Activated CD8-positive, alpha-beta T cell treated with anti-CD3 and anti-CD28 coated beads, Interleukin-2, amount 10 ng/mL, durations not matched to agents 7 days and 5 days (primary cell): ENCODE measurements at regions not wholly inside any gene's neighbourhood (a gene's known extent, or its start where the extent isn't known, plus 50 kb on each side); places are given as distances from the start of the nearest gene placed in this dataset.
"Not testable (repeated sequence)": the region's sequence is repeated elsewhere in the genome, so short reads cannot be mapped to it uniquely, and the experiment has no call there.

Experiments used
- ATAC-seq: fragments of 150-1000 bp; cut with Tn5 transposase; one replicate; pipeline ENCODE4 v1.10.0; 2021; ENCODE audit warnings: moderate library complexity
- CTCF ChIA-PET: fragments of 350-600 bp; sonication (Branson Sonifier 250); formaldehyde crosslinking; loops from one replicate; lab custom pipeline; 2021; ENCODE audit warnings: antibody characterized with exemption; lab: Charles Lee
- POLR2A ChIA-PET: fragments of 350-600 bp; sonication (Branson Sonifier 250); formaldehyde crosslinking; loops from one replicate; lab custom pipeline; 2021; ENCODE audit warnings: antibody characterized with exemption; lab: Charles Lee
- DNase-seq: peaks from one replicate; pipeline ENCODE4 v3.0.0-alpha.2; 2020
- H3K27ac Mint-ChIP-seq: one replicate; pipeline ENCODE4 v1.8.0; 2021; ENCODE audit warnings: mild to moderate bottlenecking, mixed read lengths
- H3K27me3 Mint-ChIP-seq: one replicate; pipeline ENCODE4 v1.8.0; 2021; ENCODE audit warnings: low read depth, mixed read lengths
- H3K36me3 Mint-ChIP-seq: one replicate; pipeline ENCODE4 v1.8.0; 2021; ENCODE audit warnings: low read depth, mixed read lengths
- H3K4me1 Mint-ChIP-seq: one replicate; pipeline ENCODE4 v1.8.0; 2021; ENCODE audit warnings: low read depth, mixed read lengths
- H3K4me3 Mint-ChIP-seq: one replicate; pipeline ENCODE4 v1.8.0; 2021; ENCODE audit warnings: mild to moderate bottlenecking, mixed read lengths
- H3K9me3 Mint-ChIP-seq: one replicate; pipeline ENCODE4 v1.8.0; 2022; ENCODE audit warnings: mixed read lengths; ENCODE audit not compliant: insufficient read depth

GRCh38 chr2:8613207-8613999 lies 68.5 kb upstream of the ID2 start:
- H3K27me3 Mint-ChIP-seq, DNase-seq, H3K36me3 Mint-ChIP-seq, ATAC-seq, H3K4me3 Mint-ChIP-seq, H3K27ac Mint-ChIP-seq, CTCF ChIA-PET: not testable (repeated sequence)
- Mint-ChIP-seq H3K9me3 (peaks cover 11% of the 10 kb centered on the region), H3K4me1 (peaks cover 29% of the 10 kb centered on the region)
- POLR2A ChIA-PET, result interaction anchor here (0.7 kb wide), 1 partner anchor 98 kb away, joined by 3 read pairs; no protein-coding TSS in a partner anchor

GRCh38 chr2:8614646-8615045 lies 67.2 kb upstream of the ID2 start:
- POLR2A ChIA-PET, result no interaction called here
- Mint-ChIP-seq H3K27ac (no peak overlapping the region), H3K4me3 (no peak overlapping the region), H3K4me1 (peaks cover 18% of the 10 kb centered on the region), H3K36me3 (peaks cover 4% of the 10 kb centered on the region), H3K27me3 (peaks cover 11% of the 10 kb centered on the region), H3K9me3 (peaks cover 11% of the 10 kb centered on the region)
- ATAC-seq (no peak), DNase-seq (no peak)
- CTCF ChIA-PET, result no interaction called here

- H3K27me3 Mint-ChIP-seq, result peaks cover 13% of the 10 kb centered on the region
- peaks cover 2% of the 10 kb centered on the region for H3K36me3 Mint-ChIP-seq
- CTCF ChIA-PET, result no interaction called here
- H3K27ac Mint-ChIP-seq, result no peak overlapping the region
- ATAC-seq (no peak), DNase-seq (no peak)
- H3K9me3 Mint-ChIP-seq, result peaks cover 6% of the 10 kb centered on the region
- POLR2A ChIA-PET, result no interaction called here
- no peak overlapping the region for H3K4me3 Mint-ChIP-seq
- H3K4me1 Mint-ChIP-seq, result peaks cover 17% of the 10 kb centered on the region
These were observed 66.6 kb upstream of the ID2 start for GRCh38 chr2:8615252-8615575.

- POLR2A ChIA-PET, result no interaction called here
- H3K27ac Mint-ChIP-seq, result no peak overlapping the region
- H3K9me3 Mint-ChIP-seq, result peaks cover 3% of the 10 kb centered on the region
- CTCF ChIA-PET, result no interaction called here
- H3K27me3 Mint-ChIP-seq, result peaks cover 18% of the 10 kb centered on the region
- peaks cover 17% of the 10 kb centered on the region for H3K4me1 Mint-ChIP-seq
- no peak overlapping the region for H3K4me3 Mint-ChIP-seq
- H3K36me3 Mint-ChIP-seq, result peaks cover under 1% of the 10 kb centered on the region
- ATAC-seq (no peak), DNase-seq (no peak)
These were observed 66.1 kb upstream of the ID2 start for GRCh38 chr2:8615576-8616281.

GRCh38 chr2:8617048-8617447 lies 64.8 kb upstream of the ID2 start:
- no peak for ATAC-seq
- H3K27me3 Mint-ChIP-seq, result peaks cover 23% of the 10 kb centered on the region
- H3K36me3 Mint-ChIP-seq, result no peaks in the 10 kb centered on the region
- no peak for DNase-seq
- CTCF ChIA-PET, result no interaction called here
- no peaks in the 10 kb centered on the region for H3K9me3 Mint-ChIP-seq
- H3K27ac Mint-ChIP-seq, result no peak overlapping the region
- POLR2A ChIA-PET, result no interaction called here
- H3K4me3 Mint-ChIP-seq, result no peak overlapping the region
- peaks cover 9% of the 10 kb centered on the region for H3K4me1 Mint-ChIP-seq

DNA sequence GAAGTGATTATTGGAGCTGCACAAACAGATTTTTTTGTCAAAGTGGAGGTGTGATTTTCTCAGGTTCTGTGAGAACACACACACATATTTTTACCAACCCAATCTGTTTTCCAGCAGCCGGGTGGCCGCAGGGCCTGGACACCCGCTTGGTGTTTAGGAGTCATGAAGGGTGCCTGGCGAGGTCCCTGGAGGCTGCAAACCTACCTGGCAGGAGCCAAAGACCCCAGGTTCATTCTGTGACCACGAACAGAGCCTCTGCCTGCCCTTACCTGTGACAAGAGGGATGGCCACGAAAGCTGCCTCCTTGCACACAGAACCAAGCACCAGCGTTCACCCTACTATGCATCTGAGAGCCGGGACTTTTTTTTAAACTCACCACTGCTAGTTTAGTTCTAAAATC lies 64.3 kb upstream of the ID2 start:
- no peaks in the 10 kb centered on the region for H3K9me3 Mint-ChIP-seq
- no peak for ATAC-seq
- H3K4me3 Mint-ChIP-seq, result no peak overlapping the region
- H3K36me3 Mint-ChIP-seq, result no peaks in the 10 kb centered on the region
- POLR2A ChIA-PET, result no interaction called here
- no peak for DNase-seq
- CTCF ChIA-PET, result no interaction called here
- no peak overlapping the region for H3K27ac Mint-ChIP-seq
- H3K27me3 Mint-ChIP-seq, result peaks cover 25% of the 10 kb centered on the region
- H3K4me1 Mint-ChIP-seq, result peaks cover 5% of the 10 kb centered on the region

DNA sequence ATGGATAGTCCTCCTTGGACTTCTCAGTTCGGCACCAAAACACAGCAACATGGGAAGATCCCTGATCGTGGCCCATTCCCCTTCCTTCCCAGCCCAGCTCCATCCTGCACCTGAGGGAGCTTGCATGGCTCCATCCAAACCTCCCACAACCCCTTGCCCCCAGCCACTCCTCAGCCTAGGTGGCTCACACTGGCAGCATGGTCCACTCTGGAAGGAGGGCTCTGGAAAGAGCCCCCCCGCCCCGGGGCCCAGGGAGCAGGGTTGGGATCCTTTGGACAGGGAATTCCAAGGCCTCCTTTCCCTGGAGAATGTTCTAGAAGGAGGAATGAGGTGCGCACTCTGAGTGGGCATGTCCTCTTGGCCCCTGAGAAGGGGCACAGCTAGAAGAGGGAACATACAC lies 62.8 kb upstream of the ID2 start:
- POLR2A ChIA-PET, result no interaction called here
- no peak for ATAC-seq
- H3K27ac Mint-ChIP-seq, result no peak overlapping the region
- no peak overlapping the region for H3K4me3 Mint-ChIP-seq
- CTCF ChIA-PET, result no interaction called here
- no peak for DNase-seq
- no peaks in the 10 kb centered on the region for H3K9me3 Mint-ChIP-seq
- H3K27me3 Mint-ChIP-seq, result peaks cover 35% of the 10 kb centered on the region
- peaks cover 8% of the 10 kb centered on the region for H3K4me1 Mint-ChIP-seq
- no peaks in the 10 kb centered on the region for H3K36me3 Mint-ChIP-seq

GRCh38 chr2:8620611-8621382 lies 61.1 kb upstream of the ID2 start:
- H3K4me3 Mint-ChIP-seq, result no peak overlapping the region
- ATAC-seq, result no peak
- CTCF ChIA-PET, result interaction anchor here (1.0 kb wide), 1 partner anchor 139 kb away, joined by 3 read pairs; no protein-coding TSS in a partner anchor

GRCh38 chr2:8622199-8622911 lies 59.5 kb upstream of the ID2 start:
- Mint-ChIP-seq H3K27ac (no peak overlapping the region), H3K4me3 (no peak overlapping the region), H3K4me1 (peaks cover 8% of the 10 kb centered on the region), H3K36me3 (no peaks in the 10 kb centered on the region), H3K9me3 (no peaks in the 10 kb centered on the region), H3K27me3 (peaks cover 31% of the 10 kb centered on the region)
- CTCF ChIA-PET, result interaction anchor here (1.0 kb wide), 1 partner anchor 141 kb away, joined by 3 read pairs; no protein-coding TSS in a partner anchor
- POLR2A ChIA-PET, result no interaction called here
- DNase-seq (no peak), ATAC-seq (no peak)

More at GRCh38 chr2:8620611-8621382, 61.1 kb upstream of the ID2 start:
- H3K9me3 Mint-ChIP-seq, result no peaks in the 10 kb centered on the region
- no peak for DNase-seq
- peaks cover 8% of the 10 kb centered on the region for H3K4me1 Mint-ChIP-seq
- H3K27me3 Mint-ChIP-seq, result peaks cover 31% of the 10 kb centered on the region
- no peaks in the 10 kb centered on the region for H3K36me3 Mint-ChIP-seq
- POLR2A ChIA-PET, result no interaction called here
- no peak overlapping the region for H3K27ac Mint-ChIP-seq

DNA sequence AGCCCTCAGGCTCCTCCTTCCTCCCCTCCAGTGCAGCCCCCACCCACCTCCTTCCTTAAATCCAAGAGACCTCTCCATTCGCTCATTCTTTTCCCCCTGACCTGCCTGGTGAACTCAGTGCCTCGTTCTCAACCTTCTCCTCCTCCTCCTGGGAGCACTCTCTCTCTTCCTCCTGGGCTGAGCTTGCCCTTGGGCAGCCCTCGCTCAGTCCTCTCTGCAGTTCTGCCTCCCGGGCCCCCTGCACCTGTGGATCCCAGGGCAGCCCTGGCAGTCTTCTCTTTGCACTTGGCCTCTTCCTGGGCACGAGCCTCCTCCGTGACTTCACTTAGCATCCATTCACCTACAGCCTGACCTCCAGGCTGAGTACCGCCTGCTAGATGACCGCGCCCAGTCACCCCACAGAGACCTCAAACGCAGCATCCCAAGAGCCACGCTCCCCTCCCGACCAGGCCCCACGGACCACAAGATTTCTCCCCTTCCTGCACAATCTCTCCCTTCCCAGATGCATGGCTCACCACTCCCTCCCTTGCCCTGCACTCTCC lies 58.9 kb upstream of the ID2 start:
- Mint-ChIP-seq H3K4me1 (peaks cover 8% of the 10 kb centered on the region), H3K9me3 (no peaks in the 10 kb centered on the region), H3K36me3 (no peaks in the 10 kb centered on the region), H3K27me3 (peaks cover 31% of the 10 kb centered on the region), H3K27ac (no peak overlapping the region), H3K4me3 (no peak overlapping the region)
- ChIA-PET CTCF (no interaction called here), POLR2A (no interaction called here)
- DNase-seq, result no peak
- no peak for ATAC-seq

- Mint-ChIP-seq H3K4me3 (no peak overlapping the region), H3K36me3 (no peaks in the 10 kb centered on the region), H3K9me3 (no peaks in the 10 kb centered on the region), H3K27ac (no peak overlapping the region), H3K27me3 (peaks cover 31% of the 10 kb centered on the region), H3K4me1 (peaks cover 12% of the 10 kb centered on the region)
- ATAC-seq, result no peak
- ChIA-PET CTCF (no interaction called here), POLR2A (no interaction called here)
- no peak for DNase-seq
These were observed 58.3 kb upstream of the ID2 start for GRCh38 chr2:8623576-8623957.
